ENCODE measurements at regions not wholly inside any gene's neighbourhood (a gene's known extent, or its start where the extent isn't known, plus 50 kb on each side); places are given as distances from the start of the nearest gene placed in this dataset.

DNA sequence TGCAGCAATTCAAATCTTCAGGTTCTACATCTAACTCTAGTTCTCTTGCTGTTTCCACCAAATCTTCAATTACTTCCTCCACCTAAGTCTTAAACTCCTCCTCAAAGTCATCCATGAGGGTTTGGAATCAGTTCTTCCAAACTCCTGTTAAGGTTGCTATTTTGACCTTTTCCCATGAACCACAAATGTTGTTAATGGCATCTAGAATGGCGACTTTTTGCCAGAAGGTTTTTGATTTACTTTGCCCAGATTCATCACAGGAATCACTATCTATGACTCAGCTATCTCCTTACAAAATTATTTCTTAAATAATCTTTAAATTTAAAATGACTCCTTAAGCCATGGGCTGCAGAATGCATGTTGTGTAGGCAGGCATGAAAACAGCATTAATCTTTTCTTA is 368.9 kb upstream of the TNP1 start:
- no peak for DNase-seq (ENCODE audit: low spot score)

DNA sequence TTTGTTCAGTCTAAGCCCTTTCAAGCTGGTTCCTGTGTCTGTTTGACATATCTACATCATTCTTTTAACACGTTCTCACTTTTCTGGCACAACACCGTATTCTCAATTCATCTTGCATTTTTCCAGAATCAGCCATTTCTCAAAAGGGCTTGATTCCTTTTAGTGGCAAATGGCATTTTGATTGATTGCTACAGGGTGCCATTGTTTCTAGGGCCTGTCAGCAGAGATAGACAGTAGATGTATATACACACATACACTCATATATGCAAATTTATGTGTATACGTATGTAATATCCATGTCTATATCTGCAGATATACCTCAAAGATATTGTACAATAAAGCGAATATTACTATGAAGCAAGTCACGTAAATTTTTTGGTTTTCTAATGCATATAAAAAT is 367.9 kb upstream of the TNP1 start:
- DNase-seq (ENCODE audit: low spot score) = no peak

DNA sequence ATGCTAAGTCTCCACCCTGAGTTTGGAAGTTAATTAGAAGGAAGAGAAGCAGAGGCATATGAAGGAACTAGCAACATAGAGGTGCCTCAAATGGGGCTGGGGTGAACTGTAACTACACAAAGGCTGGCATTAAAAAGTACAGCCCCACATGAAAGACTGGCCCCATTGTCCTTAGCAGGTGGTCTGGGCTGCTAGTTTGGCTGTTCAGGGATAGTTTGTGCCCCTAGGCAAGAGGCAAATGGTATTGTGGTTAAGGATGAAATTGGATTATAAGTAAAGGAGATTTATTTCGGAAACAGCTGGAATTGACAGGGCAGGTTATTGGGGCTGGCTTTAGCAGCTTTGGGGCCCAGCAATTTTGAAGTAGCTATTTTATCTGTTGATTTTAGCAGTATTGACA is 365.7 kb upstream of the TNP1 start:
- no peak for DNase-seq (ENCODE audit: low spot score)

DNA sequence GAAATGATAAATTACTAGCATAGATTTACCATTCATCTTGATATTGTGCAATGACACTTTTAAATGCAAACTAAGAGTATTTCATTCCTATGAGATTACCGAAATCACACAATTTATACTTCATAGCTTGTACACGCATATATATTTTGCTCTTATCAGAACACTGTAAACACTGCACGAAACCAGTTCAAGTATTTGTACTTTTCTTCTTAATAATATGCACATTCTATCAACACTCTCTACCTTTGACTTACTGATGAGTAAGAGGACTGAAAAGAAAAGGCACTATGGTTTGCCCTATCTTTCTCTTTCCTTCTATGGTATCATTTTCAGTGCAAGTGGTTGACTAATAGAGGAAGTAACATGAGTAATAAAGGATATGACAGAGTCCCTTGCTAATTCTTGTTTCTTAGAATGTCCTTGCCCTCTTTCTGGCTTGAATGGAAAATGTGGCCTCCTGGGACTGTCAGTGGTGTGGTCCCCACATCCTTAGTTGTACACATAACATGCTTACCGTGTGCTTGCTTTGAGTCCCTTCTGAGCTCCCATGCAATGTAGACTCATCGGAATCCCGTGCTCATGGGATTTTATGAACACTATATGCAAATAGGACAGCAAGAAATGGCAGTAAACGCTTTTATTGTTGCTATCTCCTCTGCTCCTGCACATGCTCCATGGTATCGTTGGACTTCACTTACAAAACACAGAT is 363.5 kb upstream of the TNP1 start:
- DNase-seq (ENCODE audit: low spot score) = peak; percentile 83

DNA sequence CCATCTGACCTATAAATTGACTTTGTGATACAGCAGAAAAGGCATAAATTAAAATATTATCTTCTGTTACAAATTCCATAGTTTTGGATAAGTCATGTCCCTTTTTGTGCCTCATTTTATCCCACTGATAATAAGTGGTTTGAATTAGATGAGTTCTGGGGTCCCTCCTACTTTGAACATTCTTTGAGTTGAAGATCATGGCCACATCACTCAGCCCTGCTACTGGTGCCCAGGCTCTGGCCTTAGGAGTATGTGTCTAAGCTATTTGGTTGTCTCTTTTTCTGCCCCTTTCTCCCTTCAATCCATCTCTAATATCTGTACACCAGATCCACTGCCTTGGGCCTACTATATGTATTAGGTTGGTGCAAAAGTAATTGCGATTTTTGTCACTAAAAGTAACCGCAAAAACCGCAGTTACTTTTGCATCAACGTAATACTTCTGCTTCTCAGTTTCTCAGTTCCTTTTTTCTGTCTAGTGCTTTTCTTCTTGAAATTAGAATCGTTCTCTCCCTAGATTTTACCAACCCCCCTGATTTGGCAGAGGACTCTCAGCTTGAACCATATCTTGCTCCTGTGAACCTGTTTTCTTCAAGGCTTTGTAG is 362.5 kb upstream of the TNP1 start:
- peak; percentile 65 for DNase-seq (ENCODE audit: low spot score)

DNA sequence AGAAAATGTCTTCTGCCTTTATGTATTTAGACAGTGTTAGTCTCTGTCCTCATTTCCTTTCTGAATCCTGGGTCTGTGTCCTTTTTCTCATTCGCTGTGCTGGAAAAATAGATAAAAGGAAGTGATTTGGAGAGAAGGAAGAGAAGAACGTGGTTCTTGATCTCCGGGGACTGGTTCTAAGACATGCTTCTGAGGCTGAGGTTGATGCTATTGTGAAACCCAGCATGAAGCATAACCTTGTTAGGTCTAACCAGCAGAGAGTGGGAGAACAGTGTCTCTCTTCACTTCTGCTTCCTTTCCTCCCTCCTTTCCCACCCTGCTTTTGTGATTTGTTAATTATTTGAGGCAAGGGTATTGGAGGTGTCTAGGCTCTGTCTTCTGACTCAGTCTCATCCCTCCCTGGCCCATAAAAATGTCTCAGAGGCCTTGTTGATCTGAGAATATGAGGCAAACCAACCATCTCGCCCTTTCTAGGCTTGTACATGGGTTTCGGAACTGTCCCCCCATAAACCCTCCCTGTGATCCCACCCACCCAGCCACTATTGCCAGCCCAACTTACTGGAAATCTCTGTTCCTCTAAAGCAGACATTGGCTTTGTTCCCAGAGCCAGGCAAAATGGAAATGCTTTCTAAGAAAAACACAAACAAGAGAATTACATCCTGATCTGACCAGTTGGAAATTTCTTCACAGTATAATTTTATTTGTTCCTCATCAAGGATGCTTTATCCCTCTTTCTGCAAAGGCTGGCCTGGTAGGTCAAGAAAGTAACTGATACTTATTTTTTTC is 360.6 kb upstream of the TNP1 start:
- DNase-seq (ENCODE audit: low spot score) = no peak

DNA sequence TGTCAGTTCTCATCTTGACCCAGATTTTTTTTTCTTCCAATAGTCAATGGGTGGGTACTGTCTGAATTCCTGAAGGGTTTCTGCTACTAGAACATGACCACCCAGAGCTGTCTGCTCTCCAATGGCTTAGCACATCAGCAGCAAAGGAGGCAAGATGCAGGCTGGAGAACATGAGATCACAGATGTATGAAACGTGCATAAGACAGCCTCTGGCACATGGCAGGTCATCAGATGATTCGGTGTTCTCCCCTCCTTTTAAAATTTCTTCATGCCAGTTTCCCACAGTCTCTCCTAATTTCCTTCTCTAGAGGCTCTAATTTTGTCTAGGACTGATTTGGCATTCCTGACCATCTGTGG is 359.3 kb upstream of the TNP1 start:
- DNase-seq (ENCODE audit: low spot score) = no peak

DNA sequence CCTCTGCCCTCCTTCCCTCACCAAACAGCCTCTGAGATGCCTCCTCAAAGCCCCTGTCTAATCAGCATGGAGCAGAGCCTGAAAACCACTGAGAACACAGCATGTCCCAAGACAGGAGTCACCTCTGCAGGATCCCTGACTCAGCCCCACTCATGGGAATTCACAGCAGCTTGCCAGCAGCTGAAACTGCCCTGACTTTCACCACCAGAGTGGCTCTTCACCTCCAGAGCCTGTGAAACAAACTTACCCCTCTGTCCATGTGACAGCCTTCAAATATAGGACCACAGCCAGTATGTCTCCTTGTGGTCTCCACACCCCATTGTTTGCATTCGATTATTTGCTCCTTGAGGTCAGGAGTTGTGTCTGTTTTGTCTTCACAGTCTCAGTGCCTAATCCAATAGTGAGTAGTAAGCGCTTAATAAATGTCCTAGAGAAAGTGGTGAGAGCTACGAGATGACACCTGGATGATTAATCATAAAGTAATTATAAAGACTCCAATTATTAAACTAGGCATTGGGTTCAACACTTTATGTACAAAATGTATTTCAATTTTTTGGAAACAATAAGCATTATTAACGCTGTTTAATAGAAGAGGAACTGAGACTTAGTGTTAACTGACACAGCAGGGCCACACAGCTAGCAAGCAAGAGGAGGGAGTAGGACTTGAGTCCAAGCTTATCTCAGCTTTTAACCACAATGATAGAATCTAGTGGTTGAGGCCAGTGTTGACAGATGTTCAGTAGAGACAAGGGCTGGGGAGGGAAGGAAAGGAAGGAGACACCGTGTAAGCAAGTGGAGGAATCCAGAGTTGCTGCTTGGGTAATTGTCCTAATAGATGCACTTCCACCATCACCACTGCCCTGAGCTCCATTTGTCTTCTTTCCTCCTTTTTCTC is 358.7 kb upstream of the TNP1 start:
- DNase-seq (ENCODE audit: low spot score) = no peak

DNA sequence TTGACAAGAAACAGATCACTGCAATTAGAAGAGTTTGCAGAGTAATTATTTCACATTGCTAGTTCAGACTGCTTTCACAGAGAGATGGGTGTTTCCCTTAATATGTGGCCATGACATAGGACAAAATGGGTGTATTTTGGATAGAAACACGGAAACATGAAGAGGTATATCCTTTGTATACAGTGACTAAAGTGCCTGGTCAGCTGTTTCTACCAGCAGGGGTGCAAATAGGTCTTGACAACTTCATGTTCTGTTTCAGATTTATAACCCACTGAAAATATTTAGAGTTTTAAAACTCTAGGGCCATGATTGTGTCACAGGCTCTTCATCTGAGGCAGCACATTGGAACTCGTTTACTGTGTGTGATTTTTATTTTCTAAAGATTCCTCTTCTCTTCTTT is 357.1 kb upstream of the TNP1 start:
- no peak for DNase-seq (ENCODE audit: low spot score)

DNA sequence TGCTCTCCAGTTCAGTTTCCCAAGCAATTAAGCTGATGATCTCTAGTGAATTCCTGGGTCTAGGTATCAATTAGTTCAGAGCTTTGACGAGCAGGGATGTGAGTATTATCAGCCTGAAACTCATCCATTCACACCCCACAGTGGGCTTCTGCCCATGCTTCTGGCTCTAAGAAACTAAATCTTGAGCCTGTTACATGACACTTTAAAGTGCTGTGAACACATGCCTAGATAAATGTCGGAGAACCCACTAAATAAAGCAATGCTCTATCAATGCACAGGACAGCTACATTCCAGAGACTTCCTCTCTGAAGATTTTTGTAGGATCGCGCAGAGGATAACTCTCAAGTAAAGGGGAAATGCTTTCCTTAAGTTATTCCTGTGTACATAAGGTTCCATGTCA is 356.5 kb upstream of the TNP1 start:
- no peak for DNase-seq (ENCODE audit: low spot score)

DNA sequence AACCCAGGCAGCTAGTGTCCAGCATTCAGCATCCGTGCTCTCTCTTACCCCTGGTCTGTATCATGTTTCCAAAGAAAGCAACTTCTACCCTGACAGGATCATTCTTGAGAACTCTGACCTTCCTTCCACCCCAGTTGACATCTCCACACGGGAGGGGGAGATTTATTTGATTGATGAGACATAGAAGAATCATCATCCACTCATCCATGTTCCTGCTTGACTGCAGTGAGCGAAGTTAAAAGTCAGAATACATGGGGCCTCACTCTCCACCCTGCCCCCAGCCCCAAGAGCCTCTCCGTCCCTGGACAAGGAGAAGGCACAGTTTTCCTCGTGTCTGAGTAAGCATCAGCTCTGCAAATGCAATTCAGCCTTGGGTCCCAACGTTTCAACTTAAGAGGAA is 356.0 kb upstream of the TNP1 start:
- DNase-seq (ENCODE audit: low spot score) = no peak

DNA sequence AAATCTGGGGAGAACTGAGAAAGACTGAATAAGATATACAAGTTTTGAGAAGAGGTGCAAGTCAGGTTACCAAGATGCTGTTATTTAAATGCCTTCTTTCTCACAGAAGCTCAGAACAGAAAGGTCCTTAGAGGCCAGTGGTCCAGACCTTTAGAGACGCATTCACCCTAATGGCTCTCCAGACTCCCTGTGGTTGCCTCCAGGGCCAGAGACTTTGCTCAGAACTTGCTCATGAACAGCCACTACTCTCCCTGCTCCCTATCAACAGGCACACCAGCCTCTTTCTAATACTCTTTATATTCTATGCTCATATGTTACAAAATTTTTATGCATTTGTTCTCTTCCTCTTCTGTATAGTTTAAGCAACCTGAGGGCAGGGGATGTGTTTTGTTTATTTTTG is 349.0 kb upstream of the TNP1 start:
- no peak for DNase-seq (ENCODE audit: low spot score)

DNA sequence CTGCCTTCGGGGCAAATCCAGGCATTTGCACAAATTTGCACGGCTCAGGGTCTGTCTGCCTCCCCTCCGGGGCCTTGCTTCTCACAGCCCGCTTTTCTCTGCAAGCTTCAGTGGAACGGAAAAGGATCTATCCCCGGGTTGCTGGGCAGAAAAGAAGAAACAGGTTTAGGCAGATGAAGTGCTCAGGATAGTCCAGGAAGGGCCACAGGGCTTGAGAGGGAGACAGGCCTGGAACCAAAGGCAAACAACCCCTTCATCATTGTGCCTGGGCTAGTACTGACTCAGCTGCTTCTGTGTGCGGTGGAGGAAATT is 347.8 kb upstream of the TNP1 start:
- no peak for DNase-seq (ENCODE audit: low spot score)

DNA sequence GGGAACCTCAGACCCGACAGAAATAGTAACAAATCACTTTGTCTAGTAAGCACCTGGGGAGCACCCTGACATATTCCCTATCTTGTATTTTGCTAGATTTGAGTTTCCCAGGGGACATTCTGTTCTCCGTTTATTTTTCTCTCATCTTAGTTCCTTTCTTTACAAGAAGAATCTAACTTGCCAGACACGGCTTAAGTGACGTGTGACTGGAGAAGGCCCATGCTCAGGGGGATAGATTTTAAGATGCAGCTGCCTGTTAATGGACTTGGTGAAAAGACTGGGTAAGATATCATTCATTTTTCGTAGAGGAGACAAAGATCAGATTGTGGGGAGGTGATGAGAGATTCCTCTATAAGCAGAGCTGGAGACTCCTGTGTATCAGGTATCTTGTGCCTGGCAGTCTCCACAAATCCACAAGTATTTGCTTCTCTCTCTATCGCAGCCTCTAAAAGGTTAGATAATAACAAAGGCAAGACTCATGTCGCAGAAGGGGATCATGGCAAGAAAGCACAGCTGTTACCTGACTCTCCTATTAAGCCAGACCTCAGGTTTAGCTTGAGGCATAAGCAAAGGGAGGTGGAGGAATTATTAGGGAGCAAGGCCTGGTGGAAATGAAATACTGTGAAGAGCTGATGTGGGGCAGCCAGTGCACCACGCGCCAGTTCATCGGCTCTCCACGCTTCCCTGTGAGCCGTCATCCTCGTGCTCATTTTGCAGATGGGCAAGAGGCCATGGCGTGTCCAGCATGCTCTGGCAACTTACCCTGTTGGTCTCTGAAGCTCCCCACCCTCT is 347.2 kb upstream of the TNP1 start:
- DNase-seq (ENCODE audit: low spot score) = no peak

DNA sequence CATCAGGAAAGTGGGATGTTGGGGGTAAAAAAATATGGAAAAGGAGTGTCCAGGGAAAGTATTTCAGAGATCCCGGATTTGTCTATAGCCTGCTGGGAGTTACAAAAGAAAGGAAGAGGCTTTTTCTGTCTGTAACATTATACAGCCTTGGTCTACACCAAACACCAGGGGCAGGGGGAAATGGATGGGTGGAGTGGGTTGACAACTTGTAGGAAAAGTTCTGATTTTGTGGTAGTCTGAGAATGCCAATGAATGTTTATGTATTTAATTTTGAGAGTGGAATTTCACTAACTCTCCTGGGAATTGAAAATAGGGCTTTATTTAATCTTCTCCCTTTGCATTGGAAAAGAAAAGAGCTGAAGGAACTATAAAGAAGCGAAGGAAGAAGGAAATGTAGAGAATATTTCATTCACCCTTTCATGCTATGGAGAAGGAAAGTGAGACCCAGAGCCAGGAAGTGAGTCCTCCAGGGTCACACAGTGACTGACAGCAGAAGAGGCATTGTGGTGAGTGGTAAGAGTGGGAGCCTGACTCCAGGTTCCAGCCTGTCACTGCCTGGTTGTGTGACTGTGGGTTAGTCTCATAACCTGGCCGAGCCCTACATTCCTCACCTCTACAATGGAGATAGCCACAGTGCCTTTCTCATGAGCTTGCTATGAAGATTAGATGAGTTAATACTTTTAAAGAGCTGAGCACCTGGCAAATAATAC is 346.3 kb upstream of the TNP1 start:
- DNase-seq (ENCODE audit: low spot score) = no peak

DNA sequence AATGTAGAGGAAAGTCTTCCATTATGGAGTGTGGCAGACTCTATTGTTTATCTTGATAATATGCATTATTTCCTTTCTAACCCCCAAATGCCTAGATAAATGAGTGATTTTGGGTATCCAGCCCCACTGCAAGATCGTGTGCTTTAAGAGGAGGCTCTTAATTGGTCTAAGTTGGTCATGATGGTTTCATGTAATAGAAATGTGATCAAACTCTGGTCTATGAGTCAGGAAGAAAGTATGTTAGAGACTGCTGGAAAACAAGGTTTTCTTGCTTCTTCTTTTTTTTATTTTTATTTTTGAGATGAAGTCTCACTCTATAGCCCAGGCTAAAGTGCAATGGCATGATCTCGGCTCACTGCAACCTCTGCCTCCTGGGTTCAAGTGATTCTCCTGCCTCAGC is 344.5 kb upstream of the TNP1 start:
- no peak for DNase-seq (ENCODE audit: low spot score)

DNA sequence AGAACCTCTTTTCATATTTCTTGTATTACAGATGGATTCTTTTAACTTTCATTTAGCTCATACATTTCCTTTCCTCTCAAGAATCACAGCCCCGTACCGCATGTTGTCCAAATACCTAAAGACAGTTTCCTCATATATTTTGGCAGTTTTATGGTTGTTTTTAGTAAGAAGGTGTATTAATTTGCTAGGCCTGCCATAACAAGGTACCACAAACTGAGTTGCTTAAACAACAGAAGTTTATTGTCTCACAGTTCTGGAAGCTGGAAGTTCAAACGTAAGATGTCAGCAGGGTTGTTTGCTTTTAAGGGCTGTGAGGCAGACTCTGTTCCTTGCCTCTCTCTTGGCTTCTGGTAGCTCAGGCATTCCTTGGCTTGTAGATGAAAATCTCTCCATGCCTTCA is 343.2 kb upstream of the TNP1 start:
- DNase-seq (ENCODE audit: low spot score) = no peak

DNA sequence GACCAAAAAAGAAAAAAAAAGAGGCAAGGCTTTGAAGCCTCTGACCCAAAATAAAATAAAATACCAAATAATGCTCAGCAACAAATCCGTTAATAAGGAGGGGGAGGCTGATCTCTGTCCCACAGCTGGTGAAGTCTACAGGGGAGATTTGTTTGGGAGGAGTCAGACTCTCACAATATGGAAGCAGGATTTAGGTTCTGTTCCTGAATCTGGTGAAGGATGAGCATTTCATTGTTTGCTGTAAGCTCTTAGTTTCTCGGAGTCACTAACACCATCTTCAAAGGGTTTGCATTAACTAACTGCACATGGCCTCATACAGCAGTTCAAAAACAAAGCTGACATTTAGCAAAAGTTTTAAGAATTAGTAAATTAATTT is 339.4 kb upstream of the TNP1 start:
- no peak for DNase-seq (ENCODE audit: low spot score)

DNA sequence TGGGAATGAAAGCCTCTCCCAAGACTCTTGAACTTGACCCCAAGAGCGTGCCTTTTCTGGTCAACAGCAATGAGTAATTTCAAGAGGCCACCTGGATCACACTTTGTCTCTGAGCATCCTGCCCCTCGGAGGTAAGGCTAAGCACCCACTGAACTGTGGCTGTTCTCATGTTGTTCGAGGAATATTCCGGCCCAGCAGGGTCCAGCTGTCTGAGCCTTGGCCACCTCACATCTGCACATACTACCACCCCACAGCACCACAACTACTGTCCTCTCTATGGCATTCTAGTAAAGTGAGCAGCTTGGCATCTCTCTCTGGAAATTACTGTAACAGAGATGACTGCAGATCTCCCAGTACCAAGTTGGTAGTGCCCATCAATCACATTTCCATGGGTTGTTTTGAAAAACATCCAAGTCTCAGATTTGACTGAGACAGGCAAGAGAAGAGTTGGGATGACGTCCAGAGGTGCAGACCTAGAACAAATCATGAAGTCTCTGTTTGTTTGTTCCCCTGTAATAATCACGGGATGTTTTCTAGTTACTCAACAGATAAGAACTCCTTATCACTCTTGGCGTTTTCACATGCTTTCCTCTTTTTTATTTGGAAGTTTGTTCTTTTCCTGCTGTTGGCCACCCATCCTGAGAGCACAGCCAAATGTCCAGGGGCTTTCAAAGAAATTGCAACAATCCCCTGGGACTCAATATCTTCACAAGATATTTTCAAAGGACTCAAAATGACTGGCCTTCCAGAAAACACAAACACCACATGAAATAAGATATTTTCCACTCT is 336.0 kb upstream of the TNP1 start:
- DNase-seq (ENCODE audit: low spot score) = no peak

DNA sequence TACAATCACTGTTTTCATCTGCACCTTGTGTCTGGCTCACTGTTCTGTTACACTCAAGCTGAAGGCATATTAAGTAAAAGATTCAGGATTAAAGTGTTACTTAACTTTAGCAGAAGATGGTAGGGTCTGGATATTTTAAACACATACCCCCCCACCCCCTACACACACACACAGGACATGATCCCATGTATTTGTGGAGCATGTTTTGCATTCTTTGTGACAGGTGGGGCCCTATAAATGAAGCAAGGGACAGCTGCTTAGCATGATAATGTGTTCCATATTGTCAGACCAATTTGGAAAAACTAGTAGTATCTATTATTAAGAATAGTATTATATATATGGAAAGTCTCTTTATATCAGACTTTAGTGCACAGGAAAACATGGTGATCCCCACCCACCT is 335.2 kb upstream of the TNP1 start:
- no peak for DNase-seq (ENCODE audit: low spot score)

All from activated CD4-positive, alpha-beta T cell treated with anti-CD3 and anti-CD28 coated beads, Interleukin-2, Interleukin-4, amounts not matched to agents 100 ng/mL and 50 ng/mL, durations not matched to agents 16 hours and 8 hours (primary cell).